NCI-H2171 (cell line): ENCODE measurements at regions not wholly inside any gene's neighbourhood (a gene's known extent, or its start where the extent isn't known, plus 50 kb on each side); places are given as distances from the start of the nearest gene placed in this dataset.
"Not testable (repeated sequence)": the region's sequence is repeated elsewhere in the genome, so short reads cannot be mapped to it uniquely, and the experiment has no call there.

Source experiments
- DNase-seq: peaks from one replicate; lab custom pipeline; 2025; lab: John Stamatoyannopoulos, UW

DNA sequence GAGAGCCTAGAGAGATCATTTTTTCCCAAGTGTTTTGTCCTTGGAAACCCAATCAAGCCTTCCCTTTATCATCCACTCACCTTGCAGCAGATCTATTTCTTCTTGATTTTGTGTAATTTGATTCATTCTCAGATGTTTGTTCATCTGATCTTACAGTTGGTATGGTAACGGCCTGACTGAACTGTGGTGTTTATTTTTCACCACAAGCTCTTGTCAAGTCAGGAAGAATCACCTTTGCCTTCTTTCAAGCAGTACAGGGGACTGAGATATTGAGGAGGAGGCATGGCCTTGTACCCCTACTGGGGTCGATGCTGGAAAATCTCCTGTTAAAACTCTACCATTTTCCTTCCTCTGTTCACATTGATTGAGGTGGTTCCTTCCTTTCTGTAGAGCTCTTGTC, 361.4 kb upstream of the CFAP20DC start:
- DNase-seq = no peak

DNA sequence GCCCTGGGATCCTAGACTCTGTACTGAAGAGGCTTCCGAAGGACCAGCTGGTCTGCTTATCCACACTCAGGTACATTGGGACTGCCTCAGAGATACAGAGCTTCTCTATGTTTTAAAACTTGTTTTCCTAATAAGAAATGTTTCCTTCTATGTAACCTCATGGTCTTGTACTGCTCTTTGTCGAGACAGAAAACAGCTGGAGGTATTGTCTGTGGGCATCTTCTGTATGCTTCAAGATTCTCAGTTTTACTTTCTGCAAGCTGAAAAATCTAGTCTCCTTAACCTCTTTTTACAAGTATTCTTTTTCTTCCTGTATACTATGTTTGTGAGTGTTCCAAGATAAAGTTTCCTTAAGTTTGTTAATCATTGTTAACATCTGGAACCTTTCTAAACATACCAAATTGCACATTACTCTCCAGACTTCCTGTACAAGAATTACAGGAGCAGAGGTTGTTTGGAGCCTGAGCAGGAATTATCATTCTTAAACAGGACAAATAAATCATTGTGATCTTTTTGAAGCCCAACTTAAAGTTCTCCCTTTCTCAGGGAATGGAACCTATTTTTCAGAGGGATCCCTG, 358.3 kb upstream of the CFAP20DC start:
- no peak for DNase-seq

DNA sequence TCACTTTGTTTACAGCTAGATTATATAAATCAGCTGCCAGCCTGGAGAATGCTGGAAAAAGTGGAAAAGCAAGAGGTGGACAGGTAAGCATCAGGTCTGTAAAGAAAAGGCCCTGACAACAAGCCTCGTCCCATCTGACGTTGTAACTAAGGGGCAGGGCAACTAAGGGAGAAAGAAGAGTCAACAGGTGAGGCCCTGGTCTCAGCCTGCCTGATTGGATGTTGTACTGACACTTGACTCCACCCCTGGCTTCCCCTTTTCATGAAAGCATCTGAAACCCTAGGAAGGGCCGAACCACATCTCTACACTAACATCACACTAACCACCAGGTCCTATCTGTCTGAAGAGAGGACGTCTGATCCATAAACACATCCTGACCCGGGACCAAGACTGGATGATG, 357.6 kb upstream of the CFAP20DC start:
- no peak for DNase-seq

DNA sequence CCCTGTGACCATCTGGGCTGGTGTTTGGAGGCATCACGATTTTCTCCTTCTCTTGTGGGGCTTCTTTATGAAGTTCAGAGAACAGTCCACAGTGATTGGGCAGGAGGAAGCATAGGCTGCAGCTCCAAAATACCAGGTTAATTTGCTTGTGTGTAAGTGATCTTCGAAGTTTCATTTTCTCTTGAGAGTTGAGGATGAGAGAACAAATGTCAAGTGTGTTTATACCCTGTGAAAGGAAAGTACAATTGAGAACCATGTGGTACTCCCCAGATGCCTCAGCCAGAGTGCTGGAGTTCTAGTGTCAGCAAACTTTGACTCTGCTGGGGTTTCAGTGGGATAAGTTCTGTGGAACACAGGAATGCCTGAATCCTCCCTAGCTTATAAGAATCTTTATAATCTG, 357.1 kb upstream of the CFAP20DC start:
- no peak for DNase-seq

DNA sequence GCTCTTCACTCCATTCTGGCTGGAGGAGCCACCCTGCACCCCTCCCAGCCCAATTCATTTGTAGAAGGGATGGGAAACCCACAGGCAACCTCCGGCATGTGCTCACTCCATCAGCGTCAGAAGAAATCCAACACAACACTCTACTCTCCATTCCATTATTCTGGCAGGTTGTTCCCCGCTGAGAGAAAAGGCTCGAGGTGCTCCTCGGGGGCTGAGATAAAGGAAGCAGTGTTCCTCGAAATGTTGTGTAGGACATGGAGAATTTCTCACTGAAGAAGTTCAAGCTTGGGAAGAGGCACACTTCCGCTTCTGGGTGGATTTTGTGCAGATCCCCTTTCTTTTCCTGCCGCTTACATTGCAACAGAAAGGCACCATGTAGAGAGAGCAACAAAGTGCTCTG, 355.0 kb upstream of the CFAP20DC start:
- no peak for DNase-seq

DNA sequence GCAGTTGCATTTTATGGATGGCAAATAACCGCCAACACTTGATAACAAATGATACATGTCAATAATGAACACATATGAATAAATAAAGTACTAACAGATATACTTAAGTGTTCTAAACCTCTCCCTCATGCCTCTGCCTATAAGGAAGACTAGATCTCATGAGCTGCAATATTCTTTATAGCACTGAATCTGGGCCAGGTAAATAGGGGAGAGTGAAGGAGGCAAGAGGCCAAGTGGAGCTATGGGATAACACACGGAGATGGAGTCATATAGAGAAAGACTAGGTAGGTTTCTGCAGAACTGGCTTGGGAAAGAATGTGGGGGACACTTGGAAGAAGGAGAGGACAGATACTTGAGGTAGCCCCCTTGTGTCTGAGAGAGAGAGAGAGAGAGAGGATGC, 354.2 kb upstream of the CFAP20DC start:
- DNase-seq = no peak

DNA sequence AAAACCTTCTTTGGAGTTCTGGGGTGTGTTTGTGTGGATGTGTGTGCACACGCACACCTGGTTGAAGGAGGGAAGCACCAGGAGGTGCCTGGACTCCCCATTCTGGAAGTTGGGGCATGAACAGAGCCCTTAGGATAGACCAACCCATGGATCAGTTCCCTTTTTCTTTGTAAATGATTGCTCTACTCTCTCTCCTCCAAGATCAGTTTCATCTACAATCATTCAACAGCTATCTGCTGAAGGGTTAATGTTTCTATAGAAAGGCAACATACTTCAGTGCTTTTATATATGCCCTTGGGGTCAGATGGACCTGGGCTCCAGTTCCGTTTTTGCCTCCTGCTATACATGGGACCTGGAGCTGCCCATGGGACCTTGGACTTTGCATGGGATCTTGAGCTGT, 352.1 kb upstream of the CFAP20DC start:
- DNase-seq = no peak

DNA sequence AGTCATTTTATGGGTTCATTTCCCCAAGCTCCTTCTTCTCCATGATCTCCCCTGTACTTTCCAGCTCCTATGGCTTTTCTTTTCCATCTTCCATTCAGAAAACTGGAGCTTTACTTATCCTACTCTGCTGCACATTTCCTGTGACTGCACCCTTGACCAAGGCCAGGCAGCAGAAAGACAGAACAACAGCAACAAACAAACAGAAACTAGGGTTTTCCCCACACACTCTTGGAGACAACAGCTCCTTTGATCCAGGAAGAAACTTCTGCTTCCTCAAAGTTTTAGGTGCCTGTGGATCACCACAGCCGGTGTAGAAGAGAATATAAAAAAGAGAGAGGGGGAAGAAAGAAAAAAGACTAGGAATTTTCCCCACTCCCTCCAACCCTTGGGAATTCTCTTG, 342.3 kb upstream of the CFAP20DC start:
- no peak for DNase-seq

DNA sequence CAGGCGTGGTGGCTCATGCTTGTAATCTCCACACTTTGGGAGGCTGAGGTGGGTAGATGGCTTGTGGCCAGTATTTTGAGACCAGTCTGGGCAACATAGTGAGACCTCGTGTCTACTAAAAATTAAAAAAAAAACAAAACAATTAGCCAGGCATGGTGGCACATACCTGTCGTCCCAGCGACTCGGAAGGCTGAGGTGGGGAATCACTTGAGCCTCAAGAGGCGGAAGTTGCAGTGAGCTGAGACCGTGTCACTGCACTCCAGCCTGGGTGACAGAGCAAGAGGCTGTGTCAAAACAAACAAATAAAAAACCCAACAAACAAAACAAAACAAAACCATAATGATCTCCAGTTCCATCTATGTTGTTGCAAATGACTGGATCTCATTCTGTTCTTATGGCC, 341.3 kb upstream of the CFAP20DC start:
- no peak for DNase-seq

DNA sequence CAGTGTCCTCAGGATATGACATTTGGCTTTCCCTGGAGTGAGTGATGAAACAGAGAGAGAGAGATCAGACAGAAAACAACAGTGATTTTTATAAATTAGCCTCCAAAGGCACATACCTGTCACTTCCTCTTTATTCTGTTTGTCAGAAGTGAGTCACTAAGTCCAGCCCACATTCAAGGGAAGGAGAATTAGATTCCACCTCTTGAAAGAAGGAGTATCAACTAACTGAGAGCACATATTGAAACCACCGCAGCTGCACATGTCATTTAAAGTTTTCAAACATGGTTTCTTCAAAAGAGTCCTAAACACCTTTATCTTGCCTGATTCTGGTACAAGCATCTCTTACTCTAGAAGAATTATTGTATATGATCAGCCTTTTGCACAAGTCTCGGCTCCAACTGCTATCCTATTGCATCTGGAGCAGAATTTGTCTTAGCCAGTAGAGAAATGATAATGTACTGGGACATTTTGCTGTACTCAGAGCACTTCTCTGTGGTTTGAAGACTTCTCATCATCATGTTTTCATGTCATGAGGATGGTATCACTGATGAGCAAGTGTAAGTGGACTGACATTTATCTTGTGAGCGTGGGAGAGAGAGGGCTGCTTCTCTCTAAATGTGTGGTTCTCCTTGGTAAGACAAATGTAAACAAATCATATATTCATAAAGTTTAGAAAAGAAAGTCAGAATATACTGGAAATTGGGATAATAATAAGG, 338.9 kb upstream of the CFAP20DC start:
- no peak for DNase-seq

DNA sequence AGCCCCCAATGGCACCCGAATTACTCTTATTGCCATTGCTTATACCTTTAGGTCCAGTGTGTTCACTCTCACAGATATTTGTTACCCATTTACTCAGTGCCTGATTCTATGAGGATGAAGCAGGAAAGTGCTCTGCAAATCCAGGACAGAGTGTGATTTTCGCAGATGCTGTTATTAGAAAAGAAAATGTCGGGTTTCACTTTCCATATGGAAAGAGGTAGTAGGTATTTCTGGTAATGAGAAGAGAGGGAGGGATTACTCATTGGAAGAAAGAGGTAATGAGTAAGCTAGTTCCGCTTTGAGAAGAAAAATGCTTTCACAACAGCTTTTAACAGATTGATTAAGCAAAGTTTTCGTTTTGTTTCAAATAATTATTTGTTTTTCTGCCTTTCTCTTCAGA, 336.3 kb upstream of the CFAP20DC start:
- DNase-seq = no peak

DNA sequence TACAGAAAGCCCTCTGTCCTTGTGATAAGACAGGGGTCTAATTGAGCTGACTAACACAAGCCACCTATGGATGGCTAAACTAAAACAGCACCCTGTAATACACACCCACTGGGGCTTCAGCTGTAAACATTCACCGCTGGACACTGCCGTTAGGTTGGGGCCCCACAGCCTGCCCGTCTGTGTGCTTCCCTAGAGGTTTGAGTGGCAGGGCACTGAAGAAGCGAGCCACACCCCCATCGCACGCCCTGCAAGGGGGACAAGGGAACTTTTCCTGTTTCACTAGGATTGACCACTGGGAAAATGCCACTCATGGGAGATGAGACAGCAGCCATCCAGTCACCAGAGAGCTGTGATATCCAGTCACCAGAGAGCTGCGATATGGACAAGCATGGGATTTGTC, 335.7 kb upstream of the CFAP20DC start:
- DNase-seq = no peak

DNA sequence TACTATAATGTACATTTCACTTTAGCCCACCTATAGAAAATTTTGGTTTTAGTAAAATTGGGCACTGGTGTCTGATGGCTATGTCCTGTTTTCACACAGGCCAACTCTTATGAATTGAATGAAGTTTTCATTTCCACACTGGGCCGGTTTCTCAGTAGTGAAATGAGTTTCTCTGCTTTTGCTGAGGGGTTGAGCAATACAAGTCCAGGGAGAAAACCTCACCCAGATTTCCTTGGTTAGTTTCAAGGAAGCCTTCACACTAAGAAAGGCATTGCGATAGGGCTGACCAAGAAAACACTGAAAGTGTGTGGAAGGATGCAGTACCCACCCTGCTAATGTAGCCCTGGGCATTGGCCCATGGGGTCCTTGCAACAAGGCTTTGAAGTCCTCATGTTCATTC, 331.5 kb upstream of the CFAP20DC start:
- no peak for DNase-seq

DNA sequence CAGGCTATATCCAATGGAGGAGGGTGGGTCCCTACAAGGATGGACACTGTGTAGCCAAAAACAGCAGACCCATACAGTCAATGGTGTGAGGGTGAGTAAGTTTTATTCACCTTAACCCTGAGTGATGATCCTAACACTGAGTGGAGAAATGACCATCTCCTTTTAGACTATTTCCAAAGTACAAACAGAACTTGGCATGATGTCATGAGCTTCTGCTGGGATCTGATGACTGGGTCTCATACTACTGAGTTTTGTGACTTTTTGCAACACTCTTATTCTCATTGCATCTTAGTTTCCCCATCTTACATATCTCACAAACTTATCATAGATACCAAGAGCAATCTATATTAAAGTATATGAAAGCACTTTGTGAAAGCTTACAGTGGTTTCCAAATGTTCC, 330.3 kb upstream of the CFAP20DC start:
- DNase-seq = no peak

DNA sequence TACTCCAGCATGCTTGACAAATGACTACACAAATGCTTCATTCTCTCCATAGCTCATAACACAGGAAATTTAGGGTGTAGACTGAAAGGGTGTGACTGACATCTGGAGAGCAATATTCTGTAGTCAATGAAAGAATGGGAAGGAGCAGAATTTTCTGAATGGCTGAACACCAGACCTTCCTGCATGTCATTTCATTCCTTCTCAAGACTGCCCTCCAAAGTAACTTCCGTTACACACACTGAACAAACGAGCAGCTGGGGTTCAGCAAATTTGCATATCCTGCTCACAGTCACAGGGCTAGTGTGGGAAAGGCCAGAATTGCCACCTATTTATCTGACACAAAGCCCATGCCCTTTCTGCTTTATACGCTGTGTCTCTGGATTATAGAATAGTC, 325.0 kb upstream of the CFAP20DC start:
- DNase-seq = no peak

DNA sequence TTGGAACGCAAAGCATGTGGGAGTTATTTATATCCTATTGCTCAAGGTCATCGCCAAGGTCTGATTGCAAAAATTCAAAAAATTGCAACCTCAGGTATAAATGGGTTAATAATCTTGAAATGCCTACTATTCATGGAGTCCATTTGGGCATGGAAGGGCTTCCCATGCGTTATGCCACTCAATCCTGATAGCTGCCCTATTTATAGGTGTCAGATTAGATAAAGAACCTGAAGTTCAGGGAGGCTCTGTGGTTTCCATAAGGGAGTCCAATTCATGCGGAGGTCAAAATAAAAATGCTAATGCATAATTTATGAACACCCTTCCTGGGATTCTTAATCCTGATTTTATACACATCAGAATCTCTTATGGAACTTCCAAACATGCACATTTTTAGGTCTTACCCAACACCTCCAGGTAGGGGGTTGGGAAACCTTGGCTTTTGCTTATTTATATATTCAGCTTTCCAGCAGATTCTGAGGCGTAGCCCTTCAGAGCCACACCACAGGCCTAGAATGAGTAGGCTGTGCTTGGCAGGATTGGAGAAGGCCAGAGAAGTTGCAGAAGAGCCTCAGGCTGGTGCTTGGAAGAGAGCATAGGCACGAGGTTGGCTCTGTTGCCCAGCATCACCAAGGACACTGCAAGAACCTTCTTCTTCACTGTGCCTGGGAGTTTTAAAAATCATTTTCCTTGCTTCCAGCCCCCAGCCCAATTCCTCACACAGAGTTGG, 324.4 kb upstream of the CFAP20DC start:
- no peak for DNase-seq

DNA sequence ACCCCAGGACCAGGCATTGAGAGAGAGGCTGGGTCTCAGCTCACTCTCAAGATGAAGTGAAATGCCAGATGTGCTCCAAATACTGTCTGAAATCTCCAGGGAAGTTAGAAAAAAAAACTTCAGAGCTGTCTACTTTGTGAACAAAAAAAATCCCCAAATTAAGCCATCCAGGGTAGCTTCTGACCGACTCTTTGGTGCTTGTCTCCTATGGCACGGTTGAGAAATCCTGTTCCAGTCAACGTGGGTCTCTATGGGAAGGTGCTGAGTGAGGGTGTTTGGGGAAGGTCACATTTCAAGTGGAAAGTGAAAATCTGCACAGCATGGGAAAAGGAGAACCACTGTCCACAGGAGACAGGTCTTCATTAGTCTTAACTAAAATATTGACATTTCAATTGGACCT, 322.5 kb upstream of the CFAP20DC start:
- DNase-seq = no peak

DNA sequence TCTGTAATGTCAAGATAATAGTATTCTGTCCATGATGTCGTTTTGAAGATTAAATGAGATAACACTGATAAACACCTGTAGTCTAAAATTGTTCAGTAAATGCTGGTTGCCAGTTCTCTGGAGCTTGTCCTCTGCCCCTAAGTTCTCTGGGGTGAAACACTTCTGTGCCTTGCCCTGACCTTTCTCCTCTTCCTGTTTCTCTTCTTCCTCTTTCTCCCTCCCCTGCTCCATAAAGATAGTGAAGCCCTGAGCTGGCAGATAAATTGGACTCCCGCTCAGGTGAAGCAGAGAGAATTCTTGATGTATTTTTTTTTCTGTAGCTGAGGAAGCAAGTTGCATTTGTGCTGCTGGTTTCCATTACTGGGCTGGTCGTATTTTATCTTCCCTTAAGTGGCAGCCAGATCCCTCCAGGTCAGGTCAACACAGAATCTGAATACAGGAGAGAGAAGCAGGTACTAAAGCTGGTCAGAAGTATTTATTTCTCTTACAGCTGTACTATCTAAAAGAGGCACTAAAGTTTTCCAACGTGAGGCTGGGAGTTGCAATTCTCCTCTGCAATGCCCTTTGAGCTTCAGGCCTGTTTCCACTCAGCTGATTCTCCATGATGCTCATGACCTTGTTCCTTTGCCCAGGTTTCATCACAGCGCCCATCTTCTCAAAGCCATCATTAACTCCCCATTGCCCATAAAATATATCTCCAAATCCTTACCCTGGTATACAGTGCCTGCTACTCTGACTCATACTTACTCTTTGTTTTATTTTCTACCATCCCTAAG, 319.3 kb upstream of the CFAP20DC start:
- DNase-seq = no peak

DNA sequence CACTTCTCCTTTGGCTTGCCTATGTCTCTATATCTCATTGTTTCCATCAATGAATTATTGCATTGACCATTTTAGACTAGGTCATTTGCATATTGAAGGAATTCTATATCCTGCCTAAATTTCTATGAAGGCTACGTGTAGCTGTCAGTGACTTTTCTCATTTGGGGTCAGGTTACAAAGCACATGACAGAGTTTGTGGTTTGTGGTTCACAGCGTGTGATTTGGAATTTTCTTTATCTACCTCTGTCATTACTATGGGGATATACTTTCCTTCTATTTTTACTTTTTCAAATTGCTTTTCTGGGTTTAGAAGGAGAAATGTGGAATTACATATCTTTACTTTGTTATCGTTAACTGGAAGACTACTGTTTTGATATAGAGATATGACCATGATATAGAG, 317.3 kb upstream of the CFAP20DC start:
- DNase-seq = no peak

DNA sequence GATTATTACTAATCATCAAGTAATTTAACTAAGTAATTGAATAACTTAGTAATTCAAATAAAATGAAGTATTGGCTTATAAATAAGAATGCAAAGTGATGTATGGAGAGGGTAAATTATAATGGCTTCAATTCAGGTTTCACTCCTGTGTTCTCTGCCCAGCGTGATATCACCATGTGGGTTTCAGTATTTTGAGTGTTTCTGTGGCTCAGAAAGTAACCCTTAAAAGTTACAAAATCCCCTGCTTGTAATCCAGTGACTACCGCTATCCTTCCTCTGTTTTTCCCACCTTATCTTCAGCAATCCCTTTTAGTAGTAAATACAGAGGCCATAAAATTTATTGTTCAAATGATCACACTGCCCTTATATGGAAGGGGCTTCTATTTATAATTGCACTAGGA, 316.4 kb upstream of the CFAP20DC start:
- DNase-seq = no peak

DNA sequence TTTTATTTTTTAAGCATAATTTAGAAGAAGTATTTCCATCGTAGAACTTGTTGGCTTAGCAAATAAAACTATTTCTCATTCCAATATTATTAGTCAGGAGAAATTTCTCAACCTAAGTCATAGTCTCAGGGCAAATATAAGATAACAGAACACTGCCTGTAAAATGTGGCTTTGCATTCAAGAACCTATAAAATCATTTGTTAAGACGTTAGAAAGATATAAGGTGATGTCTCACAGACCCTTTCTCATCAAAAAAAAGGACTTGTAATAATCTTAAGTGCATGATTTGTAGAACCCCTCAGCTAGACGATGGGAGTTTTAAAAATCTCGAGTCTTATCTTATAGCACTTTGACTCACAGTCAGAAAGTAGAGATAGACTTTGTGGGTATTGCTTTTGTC, 314.7 kb upstream of the CFAP20DC start:
- DNase-seq = no peak

DNA sequence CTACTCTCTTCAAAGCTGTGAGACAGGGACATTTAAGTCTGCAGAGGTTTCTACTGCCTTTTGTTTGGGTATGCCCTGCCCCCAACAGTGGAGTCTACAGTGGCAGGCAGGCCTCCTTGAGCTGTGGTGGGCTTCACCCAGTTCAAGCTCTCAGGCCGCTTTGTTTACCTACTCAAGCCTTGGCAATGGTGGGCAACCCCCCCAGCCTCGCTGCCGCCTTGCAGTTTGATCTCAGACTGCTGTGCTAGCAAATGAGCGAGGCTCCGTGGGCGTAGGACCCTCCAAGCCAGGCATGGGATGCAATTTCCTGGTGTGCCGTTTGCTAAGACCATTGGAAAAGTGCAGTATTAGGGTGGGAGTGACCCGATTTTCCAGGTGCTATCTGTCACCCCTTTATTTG, 310.5 kb upstream of the CFAP20DC start:
- not testable (repeated sequence) for DNase-seq

DNA sequence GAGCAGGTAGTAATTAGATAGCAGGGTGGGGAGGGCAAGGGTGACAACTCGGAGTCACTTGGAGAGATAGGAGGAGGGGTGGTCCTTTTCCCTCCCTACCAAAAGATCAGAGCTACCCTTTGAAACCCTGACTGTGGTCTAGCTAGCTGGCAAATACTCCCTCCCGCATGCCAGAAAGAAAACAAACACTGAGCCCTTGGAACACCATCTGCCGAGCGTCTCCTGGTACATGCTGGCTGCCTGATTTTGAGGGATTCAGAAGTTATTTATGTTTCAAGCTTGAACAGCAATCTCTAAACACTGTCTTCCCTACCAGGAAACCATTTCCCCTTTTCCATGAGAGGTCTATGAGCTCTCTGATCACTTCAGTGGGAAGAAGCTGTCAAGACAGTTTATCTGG, 291.6 kb upstream of the CFAP20DC start:
- DNase-seq = peak; percentile 41
